ENCODE measurements at regions not wholly inside any gene's neighbourhood (a gene's known extent, or its start where the extent isn't known, plus 50 kb on each side); places are given as distances from the start of the nearest gene placed in this dataset.

DNA sequence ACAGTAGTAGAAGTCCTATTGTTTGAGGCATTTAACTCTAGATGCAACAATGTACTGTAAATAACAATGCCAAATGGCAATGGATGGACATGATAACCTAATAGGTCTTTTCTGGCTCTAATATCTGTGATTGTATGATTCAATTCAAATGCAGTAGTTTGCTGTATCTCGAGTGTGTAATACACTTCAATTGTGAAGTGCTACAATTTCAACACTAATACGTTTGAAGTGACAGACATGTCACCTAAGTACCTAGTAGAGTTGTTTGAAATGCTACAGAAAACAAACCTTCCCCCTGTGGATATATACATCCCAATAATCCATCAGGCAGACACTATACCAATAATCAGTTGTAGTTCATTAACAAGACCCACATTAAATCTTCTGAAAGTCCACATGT lies 305.9 kb upstream of the ITGA1 start (continued):
- TF ChIP-seq JUN (IDR thresholded peaks at IDR 0.05; ENCODE audit: low read depth, low read length) (no peak), KDM5A (IDR thresholded peaks at IDR 0.05; ENCODE audit: low read length) (no peak), CTBP2 (IDR thresholded peaks at IDR 0.05; ENCODE audit: borderline replicate concordance, insufficient read depth, insufficient read length, low read length) (no peak), SP2 (IDR thresholded peaks at IDR 0.05; ENCODE audit: low read length) (no peak)
- TF ChIP-seq, protein P1, sequence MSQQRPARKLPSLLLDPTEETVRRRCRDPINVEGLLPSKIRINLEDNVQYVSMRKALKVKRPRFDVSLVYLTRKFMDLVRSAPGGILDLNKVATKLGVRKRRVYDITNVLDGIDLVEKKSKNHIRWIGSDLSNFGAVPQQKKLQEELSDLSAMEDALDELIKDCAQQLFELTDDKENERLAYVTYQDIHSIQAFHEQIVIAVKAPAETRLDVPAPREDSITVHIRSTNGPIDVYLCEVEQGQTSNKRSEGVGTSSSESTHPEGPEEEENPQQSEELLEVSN (IDR thresholded peaks at IDR 0.05) = no peak

Measured in H1 (cell line).